Breast epithelium (tissue), 4 donors: ENCODE measurements at regions not wholly inside any gene's neighbourhood (a gene's known extent, or its start where the extent isn't known, plus 50 kb on each side); places are given as distances from the start of the nearest gene placed in this dataset.

Experiments
- DNase-seq, 2 donors: peaks; one replicate each; pipeline ENCODE4 v3.0.0-alpha.2; 2019; ENCODE audit warnings: low spot score in 2 of 2
- H3K27ac ChIP-seq, 2 donors: fragments of 200-600 bp; sonication (generic) in 1 of 2; one replicate each; pipeline ENCODE4 v1.5.1; 2016 to 2019; ENCODE audit warnings: mild to moderate bottlenecking in 1 of 2
- H3K27me3 ChIP-seq, 2 donors: fragments of 200-600 bp; sonication (generic) in 1 of 2; one replicate each; pipeline versions ENCODE4 v1.5.1 to v1.6.0; 2017 to 2019; ENCODE audit warnings: control low read depth in 1 of 2, mild to moderate bottlenecking in 1 of 2
- H3K36me3 ChIP-seq: fragments of 200-600 bp; one replicate; pipeline ENCODE4 v1.5.1; 2019
- H3K4me1 ChIP-seq, 2 donors: fragments of 200-600 bp; sonication (generic); one replicate each; pipeline ENCODE4 v1.5.1; 2016 to 2019; ENCODE audit warnings: control low read depth in 1 of 2
- H3K4me3 ChIP-seq, 3 donors: fragments of 200-600 bp; sonication (generic); 1 replicate in 2 of 3; 2 replicates in 1 of 3; pipeline ENCODE4 v1.5.1; 2016 to 2019; ENCODE audit warnings: mild to moderate bottlenecking in 3 of 3, moderate library complexity in 2 of 3
- H3K9me3 ChIP-seq, 2 donors: fragments of 200-600 bp; sonication (generic) in 1 of 2; one replicate each; pipeline ENCODE4 v1.5.1; 2016 to 2019; ENCODE audit warnings: control low read depth in 1 of 2
- POLR2A ChIP-seq: fragments of 450-650 bp; IDR thresholded peaks from one replicate; pipeline ENCODE4 v1.6.1; 2016; ENCODE audit warnings: antibody characterized with exemption, mild to moderate bottlenecking, moderate library complexity
- POLR2AphosphoS5 ChIP-seq, 3 donors: sonication (generic); formaldehyde crosslinking; IDR thresholded peaks; one replicate each; pipeline ENCODE4 v1.6.1; 2017; ENCODE audit warnings: antibody characterized with exemption in 3 of 3
- intact Hi-C: fragments of 100-400 bp; cut with DNase I; formaldehyde crosslinking; loops from one replicate; pipeline ENCODE4 v1.15.1; 2023; ENCODE audit warnings: low total_unique reads
- TF ChIP-seq, protein P1 (sequence below), 3 donors: fragments of 450-650 bp; IDR thresholded peaks; one replicate each; pipeline ENCODE4 v1.5.1; 2016 to 2017; ENCODE audit warnings: antibody characterized with exemption in 3 of 3, mild to moderate bottlenecking in 3 of 3, moderate library complexity in 3 of 3

DNA sequence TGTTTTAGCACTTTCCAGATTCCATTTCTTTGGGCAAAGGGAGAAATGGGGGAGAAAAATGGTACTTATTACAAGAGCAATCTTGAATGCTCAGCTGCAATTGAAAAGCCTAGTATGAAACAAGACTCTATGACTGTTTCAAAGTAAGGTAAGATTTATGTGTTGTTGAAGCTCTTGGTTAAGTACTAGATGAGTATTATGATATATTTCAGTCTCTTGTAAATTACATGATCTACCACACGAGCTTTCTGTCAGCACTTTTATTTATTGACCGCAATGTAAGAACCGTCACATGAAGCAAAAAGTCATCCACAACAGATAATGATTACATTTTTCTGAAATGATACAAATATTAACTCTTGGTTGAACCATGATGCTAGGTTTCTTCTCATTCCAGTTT is 906.7 kb upstream of the CHORDC1 start:
- Histone ChIP-seq H3K27me3 (no peaks in the 10 kb centered on the region), H3K9me3 (no peaks in the 10 kb centered on the region), H3K4me3 (no peak overlapping the region), H3K27ac (no peak overlapping the region), H3K36me3 (no peaks in the 10 kb centered on the region), H3K4me1 (no peaks in the 10 kb centered on the region)
- no peak for DNase-seq
- TF ChIP-seq, protein P1, sequence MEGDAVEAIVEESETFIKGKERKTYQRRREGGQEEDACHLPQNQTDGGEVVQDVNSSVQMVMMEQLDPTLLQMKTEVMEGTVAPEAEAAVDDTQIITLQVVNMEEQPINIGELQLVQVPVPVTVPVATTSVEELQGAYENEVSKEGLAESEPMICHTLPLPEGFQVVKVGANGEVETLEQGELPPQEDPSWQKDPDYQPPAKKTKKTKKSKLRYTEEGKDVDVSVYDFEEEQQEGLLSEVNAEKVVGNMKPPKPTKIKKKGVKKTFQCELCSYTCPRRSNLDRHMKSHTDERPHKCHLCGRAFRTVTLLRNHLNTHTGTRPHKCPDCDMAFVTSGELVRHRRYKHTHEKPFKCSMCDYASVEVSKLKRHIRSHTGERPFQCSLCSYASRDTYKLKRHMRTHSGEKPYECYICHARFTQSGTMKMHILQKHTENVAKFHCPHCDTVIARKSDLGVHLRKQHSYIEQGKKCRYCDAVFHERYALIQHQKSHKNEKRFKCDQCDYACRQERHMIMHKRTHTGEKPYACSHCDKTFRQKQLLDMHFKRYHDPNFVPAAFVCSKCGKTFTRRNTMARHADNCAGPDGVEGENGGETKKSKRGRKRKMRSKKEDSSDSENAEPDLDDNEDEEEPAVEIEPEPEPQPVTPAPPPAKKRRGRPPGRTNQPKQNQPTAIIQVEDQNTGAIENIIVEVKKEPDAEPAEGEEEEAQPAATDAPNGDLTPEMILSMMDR (IDR thresholded peaks at IDR 0.05) = no peak
- TF ChIP-seq POLR2A (no peak), POLR2AphosphoS5 (IDR thresholded peaks at IDR 0.05) (no peak)
- intact Hi-C loops = no loop called here

GRCh38 chr11:91124363-91124762 is 901.5 kb upstream of the CHORDC1 start:
- no peak for DNase-seq
- intact Hi-C loops = no loop called here

DNA sequence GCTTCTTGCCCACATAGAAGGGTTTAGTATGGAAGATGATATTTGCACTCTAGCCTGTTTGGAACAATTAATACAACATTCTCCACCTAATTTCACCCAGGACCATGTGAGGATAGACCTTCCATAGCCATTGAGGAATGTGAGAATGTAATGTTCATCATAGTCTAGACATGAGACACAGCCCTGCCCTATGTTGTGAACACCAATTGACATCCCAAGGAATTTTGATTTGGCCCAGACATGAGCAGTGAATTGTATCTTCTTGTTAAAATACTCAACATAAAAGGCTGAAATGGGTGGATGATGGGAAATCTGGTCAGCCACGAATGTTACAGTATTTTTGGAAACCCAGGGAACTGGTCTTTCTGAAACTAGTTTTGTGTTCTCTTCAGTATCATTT is 892.3 kb upstream of the CHORDC1 start:
- H3K27ac ChIP-seq = no peak overlapping the region
- no peaks in the 10 kb centered on the region for H3K36me3 ChIP-seq
- intact Hi-C loops = no loop called here
- H3K4me1 ChIP-seq = no peaks in the 10 kb centered on the region
- H3K27me3 ChIP-seq = no peaks in the 10 kb centered on the region
- no peak for DNase-seq
- H3K9me3 ChIP-seq = no peaks in the 10 kb centered on the region
- TF ChIP-seq POLR2AphosphoS5 (IDR thresholded peaks at IDR 0.05) = no peak
- no peak for TF ChIP-seq POLR2A
- TF ChIP-seq, protein P1 (IDR thresholded peaks at IDR 0.05) = no peak
- no peak overlapping the region for H3K4me3 ChIP-seq

More at GRCh38 chr11:91124363-91124762, 901.5 kb upstream of the CHORDC1 start:
- TF ChIP-seq POLR2AphosphoS5 (IDR thresholded peaks at IDR 0.05) (no peak), POLR2A (no peak)
- TF ChIP-seq, protein P1 (IDR thresholded peaks at IDR 0.05) = no peak
- H3K4me1 ChIP-seq = no peaks in the 10 kb centered on the region
- H3K9me3 ChIP-seq = no peaks in the 10 kb centered on the region
- no peaks in the 10 kb centered on the region for H3K36me3 ChIP-seq
- H3K27me3 ChIP-seq = no peaks in the 10 kb centered on the region
- H3K27ac ChIP-seq = no peak overlapping the region
- H3K4me3 ChIP-seq = no peak overlapping the region

GRCh38 chr11:91104237-91104636 is 881.4 kb upstream of the CHORDC1 start:
- Histone ChIP-seq H3K27me3 (no peaks in the 10 kb centered on the region), H3K27ac (no peak overlapping the region), H3K4me1 (no peaks in the 10 kb centered on the region), H3K4me3 (no peak overlapping the region), H3K36me3 (no peaks in the 10 kb centered on the region), H3K9me3 (no peaks in the 10 kb centered on the region)
- TF ChIP-seq, protein P1 (IDR thresholded peaks at IDR 0.05) = no peak
- TF ChIP-seq POLR2AphosphoS5 (IDR thresholded peaks at IDR 0.05) (no peak), POLR2A (no peak)
- intact Hi-C loops = no loop called here
- no peak for DNase-seq

GRCh38 chr11:91100427-91100826 is 877.6 kb upstream of the CHORDC1 start:
- Histone ChIP-seq H3K4me1 (no peaks in the 10 kb centered on the region), H3K9me3 (no peaks in the 10 kb centered on the region), H3K27ac (no peak overlapping the region), H3K36me3 (no peaks in the 10 kb centered on the region), H3K4me3 (no peak overlapping the region), H3K27me3 (no peaks in the 10 kb centered on the region)
- intact Hi-C loops = no loop called here
- no peak for DNase-seq
- TF ChIP-seq POLR2A (no peak), POLR2AphosphoS5 (IDR thresholded peaks at IDR 0.05) (no peak)
- TF ChIP-seq, protein P1 (IDR thresholded peaks at IDR 0.05) = no peak
